ENCODE measurements at regions not wholly inside any gene's neighbourhood (a gene's known extent, or its start where the extent isn't known, plus 50 kb on each side); places are given as distances from the start of the nearest gene placed in this dataset.
"Not testable (repeated sequence)": the region's sequence is repeated elsewhere in the genome, so short reads cannot be mapped to it uniquely, and the experiment has no call there.

DNA sequence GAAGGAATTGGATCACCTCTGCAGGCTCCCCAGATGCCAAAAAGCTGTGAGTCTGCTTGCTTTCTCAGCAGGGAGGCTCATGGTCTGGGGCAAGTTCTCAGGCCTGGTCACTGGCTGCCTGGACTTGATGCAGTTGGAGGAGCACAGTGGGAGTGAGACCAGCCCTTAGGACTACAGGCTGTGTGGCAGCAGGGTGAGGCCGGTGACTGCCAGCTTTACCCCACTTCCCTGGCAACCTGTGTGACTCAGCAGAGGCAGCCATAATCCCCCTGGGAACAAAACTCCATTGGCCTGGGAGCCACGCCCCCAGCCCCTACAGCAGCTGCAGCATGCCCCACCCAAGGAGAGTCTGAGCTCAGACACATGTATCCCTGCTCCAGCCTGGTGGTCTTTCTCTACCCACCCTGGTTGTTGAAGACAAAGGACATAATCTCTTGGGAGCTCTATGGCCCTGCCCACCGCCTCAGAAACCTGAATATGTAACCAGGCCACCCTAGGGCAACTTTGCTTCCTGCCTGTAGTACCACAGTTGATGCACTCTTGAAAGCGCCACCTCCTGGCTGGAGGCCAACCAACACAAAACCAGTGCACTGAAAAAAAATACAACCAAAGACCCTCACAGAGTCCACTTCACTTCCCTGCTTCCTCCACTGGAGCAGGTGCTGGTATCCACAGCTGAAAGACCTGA is 106.8 kb upstream of the SPATS2L start:
- Histone ChIP-seq H3K4me3 (no peak overlapping the region), H3K27ac (no peak overlapping the region), H3K9me3 (ENCODE audit: low read depth) (no peaks in the 10 kb centered on the region), H3K4me1 (ENCODE audit: low read depth) (no peaks in the 10 kb centered on the region), H3K36me3 (no peaks in the 10 kb centered on the region), H3K27me3 (no peaks in the 10 kb centered on the region)
- DNase-seq (ENCODE audit: low read depth in 1 of 2, low spot score in 1 of 2): no peak
- TF ChIP-seq, protein P1, sequence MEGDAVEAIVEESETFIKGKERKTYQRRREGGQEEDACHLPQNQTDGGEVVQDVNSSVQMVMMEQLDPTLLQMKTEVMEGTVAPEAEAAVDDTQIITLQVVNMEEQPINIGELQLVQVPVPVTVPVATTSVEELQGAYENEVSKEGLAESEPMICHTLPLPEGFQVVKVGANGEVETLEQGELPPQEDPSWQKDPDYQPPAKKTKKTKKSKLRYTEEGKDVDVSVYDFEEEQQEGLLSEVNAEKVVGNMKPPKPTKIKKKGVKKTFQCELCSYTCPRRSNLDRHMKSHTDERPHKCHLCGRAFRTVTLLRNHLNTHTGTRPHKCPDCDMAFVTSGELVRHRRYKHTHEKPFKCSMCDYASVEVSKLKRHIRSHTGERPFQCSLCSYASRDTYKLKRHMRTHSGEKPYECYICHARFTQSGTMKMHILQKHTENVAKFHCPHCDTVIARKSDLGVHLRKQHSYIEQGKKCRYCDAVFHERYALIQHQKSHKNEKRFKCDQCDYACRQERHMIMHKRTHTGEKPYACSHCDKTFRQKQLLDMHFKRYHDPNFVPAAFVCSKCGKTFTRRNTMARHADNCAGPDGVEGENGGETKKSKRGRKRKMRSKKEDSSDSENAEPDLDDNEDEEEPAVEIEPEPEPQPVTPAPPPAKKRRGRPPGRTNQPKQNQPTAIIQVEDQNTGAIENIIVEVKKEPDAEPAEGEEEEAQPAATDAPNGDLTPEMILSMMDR (IDR thresholded peaks at IDR 0.05; ENCODE audit: low read depth, low read length): no peak

DNA sequence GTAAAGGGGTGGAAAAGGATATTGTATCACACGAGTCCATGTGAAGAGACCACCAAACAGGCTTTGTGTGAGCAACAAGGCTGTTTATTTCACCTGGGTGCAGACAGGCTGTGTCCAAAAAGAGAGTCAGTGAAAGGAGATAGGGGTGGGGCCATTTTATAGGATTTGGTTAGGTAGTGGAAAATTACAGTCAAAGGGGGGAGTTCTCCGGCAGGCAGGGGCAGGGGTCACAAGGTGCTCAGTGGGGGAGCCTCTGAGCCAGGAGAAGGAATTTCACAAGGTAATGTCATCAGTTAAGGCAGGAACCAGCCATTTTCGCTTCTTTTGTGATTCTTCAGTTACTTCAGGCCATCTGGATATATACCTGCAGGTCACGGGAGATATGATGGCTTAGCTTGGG is 104.7 kb upstream of the SPATS2L start:
- DNase-seq (ENCODE audit: low read depth in 1 of 2, low spot score in 1 of 2); H3K4me1 ChIP-seq (ENCODE audit: low read depth); H3K4me3 ChIP-seq; H3K27me3 ChIP-seq; H3K36me3 ChIP-seq; H3K27ac ChIP-seq; H3K9me3 ChIP-seq (ENCODE audit: low read depth): not testable (repeated sequence)

DNA sequence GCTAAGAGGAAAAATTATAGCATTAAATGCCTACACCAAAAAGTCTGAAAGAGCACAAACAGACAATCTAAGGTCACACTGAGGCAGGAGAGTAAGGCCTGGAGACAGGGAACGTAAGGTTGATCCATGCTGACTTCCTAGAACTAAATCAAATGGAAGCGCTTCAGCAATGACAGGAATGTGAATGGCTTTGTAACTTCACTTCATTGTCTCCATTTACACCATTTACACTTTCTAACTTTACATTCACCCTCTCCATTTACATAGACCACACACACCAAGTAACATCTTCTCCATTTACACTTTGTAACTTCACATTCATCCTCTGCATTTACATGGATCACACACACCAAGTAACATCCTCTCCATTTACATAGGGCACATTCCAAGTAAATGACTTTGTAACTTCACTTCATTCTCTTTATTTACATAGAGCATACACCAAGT is 103.1 kb upstream of the SPATS2L start:
- no peaks in the 10 kb centered on the region for H3K9me3 ChIP-seq (ENCODE audit: low read depth)
- TF ChIP-seq, protein P1 (IDR thresholded peaks at IDR 0.05; ENCODE audit: low read depth, low read length): no peak
- H3K4me1 ChIP-seq (ENCODE audit: low read depth): no peaks in the 10 kb centered on the region
- H3K4me3 ChIP-seq: no peak overlapping the region
- no peaks in the 10 kb centered on the region for H3K36me3 ChIP-seq
- no peaks in the 10 kb centered on the region for H3K27me3 ChIP-seq
- H3K27ac ChIP-seq: no peak overlapping the region
- DNase-seq (ENCODE audit: low read depth in 1 of 2, low spot score in 1 of 2): no peak

DNA sequence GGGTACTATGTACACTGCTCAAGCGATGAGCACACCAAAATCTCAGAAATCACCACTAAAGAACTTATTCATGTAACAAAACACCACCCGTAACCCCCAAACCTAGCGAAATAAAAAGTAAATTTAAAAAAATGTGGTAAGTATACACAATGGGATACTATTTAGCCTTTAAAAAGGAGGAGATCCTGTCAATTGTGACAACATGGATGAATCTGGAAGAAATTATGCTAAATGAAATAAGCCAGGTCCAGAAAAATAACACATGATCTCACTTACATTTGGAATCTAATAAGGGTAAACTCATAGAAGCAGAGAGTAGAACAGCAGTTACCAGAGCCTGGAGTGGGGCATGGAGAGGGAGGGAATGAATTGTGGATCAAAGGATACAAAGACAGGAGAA is 98.5 kb upstream of the SPATS2L start:
- Histone ChIP-seq H3K27me3 (no peaks in the 10 kb centered on the region), H3K36me3 (no peaks in the 10 kb centered on the region), H3K9me3 (ENCODE audit: low read depth) (no peaks in the 10 kb centered on the region), H3K4me3 (no peak overlapping the region), H3K27ac (no peak overlapping the region), H3K4me1 (ENCODE audit: low read depth) (no peaks in the 10 kb centered on the region)
- TF ChIP-seq, protein P1 (IDR thresholded peaks at IDR 0.05; ENCODE audit: low read depth, low read length): no peak
- no peak for DNase-seq (ENCODE audit: low read depth in 1 of 2, low spot score in 1 of 2)

DNA sequence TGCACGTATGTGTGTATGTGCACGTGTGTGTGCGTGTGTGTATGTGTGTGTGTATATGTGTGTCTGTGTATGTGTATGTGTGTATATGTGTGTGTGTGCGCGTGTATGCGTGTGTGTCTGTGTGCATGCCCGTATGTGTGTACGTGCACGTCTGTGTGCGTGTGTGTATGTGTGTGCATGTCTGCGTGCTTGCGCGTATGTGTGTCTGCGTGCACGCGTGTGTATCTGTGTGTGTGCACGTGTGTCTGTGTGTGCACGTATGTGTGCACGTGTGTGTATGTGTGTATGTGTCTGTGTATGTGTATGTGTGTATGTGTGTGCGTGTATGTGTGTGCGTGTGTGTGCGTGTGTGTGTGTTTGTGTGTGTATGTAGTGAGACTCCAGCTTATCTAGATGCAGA is 97.5 kb upstream of the SPATS2L start:
- TF ChIP-seq, protein P1 (IDR thresholded peaks at IDR 0.05; ENCODE audit: low read depth, low read length): no peak
- no peak for DNase-seq (ENCODE audit: low read depth in 1 of 2, low spot score in 1 of 2)
- Histone ChIP-seq H3K27me3 (no peaks in the 10 kb centered on the region), H3K4me1 (ENCODE audit: low read depth) (no peaks in the 10 kb centered on the region), H3K4me3 (no peak overlapping the region), H3K36me3 (no peaks in the 10 kb centered on the region), H3K27ac (no peak overlapping the region), H3K9me3 (ENCODE audit: low read depth) (no peaks in the 10 kb centered on the region)

DNA sequence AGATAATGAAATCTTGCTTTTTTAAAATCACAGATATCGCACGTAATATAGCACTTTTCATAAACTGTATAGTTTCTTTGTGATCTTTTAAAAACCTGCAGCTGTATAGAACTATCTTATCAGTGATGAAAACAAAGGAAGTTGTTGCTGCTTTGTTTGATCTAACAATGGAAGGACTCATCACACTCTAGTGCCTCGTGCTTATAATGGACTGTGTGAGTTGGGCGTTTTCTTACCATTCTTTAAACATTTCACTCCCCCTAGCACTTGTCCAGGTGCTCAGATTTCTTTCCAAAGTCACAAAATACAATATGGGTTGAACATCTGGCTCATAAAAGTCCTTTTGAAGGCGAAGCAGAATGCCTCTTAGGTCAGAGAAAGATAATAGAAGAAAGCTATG is 94.8 kb upstream of the SPATS2L start:
- H3K27me3 ChIP-seq: no peaks in the 10 kb centered on the region
- H3K9me3 ChIP-seq (ENCODE audit: low read depth): no peaks in the 10 kb centered on the region
- H3K27ac ChIP-seq: no peak overlapping the region
- H3K4me1 ChIP-seq (ENCODE audit: low read depth): no peaks in the 10 kb centered on the region
- no peak overlapping the region for H3K4me3 ChIP-seq
- DNase-seq (ENCODE audit: low read depth in 1 of 2, low spot score in 1 of 2): no peak
- TF ChIP-seq, protein P1 (IDR thresholded peaks at IDR 0.05; ENCODE audit: low read depth, low read length): no peak
- H3K36me3 ChIP-seq: no peaks in the 10 kb centered on the region
